Stimulated activated CD8-positive, alpha-beta memory T cell treated with anti-CD3 and anti-CD28 coated beads, Interleukin-12 subunit alpha, Interleukin-12 subunit beta, amount 100 ng/mL, for 1 hour (primary cell): ENCODE measurements at regions not wholly inside any gene's neighbourhood (a gene's known extent, or its start where the extent isn't known, plus 50 kb on each side); places are given as distances from the start of the nearest gene placed in this dataset.
"Not testable (repeated sequence)": the region's sequence is repeated elsewhere in the genome, so short reads cannot be mapped to it uniquely, and the experiment has no call there.

Source experiments
- DNase-seq: peaks from one replicate; pipeline ENCODE4 v3.0.0-alpha.2; 2020; ENCODE audit warnings: low read depth

- not testable (repeated sequence) for DNase-seq
These were observed 117.7 kb upstream of the ETV3 start for GRCh38 chr1:157255891-157256290.

- not testable (repeated sequence) for DNase-seq
These were observed 116.0 kb upstream of the ETV3 start for GRCh38 chr1:157254183-157254582.

DNA sequence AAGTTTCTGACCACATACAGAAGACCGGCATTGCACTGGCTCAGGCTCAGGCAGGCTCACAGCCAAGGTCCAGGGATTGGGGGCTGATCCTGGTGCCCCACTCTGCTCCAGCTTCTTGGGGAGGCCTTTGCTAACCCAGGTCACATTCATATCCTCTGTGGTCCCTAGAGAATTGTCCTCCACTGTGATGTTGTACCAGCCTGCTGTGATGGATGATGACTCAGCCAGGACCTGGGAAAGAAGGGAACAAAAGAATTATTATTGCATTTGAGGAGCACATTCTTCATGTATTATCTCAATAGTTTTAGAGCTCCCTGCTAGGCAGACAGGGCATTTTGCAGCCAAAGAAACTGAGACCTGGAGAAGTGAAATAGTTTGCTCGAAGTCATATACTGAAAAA, 114.3 kb upstream of the ETV3 start:
- DNase-seq = no peak

DNA sequence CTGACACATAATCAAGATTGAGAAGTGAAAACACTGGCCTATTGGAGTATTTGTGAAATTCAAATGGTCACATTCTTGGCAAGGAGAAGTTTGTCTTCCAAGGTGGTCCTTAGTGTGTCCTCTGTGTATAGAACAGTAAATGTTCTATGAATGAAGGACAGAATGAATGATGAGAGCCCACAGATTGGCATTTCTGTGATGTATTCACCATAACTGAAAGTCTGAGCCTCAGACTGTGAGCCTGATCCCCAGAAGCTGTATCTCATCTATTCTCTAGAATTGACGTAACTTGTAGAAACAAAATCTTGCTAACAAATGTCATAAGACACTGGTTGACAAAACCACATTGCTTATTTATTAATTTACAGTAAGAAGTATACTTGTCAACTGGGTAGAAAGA, 111.5 kb upstream of the ETV3 start:
- no peak for DNase-seq

GRCh38 chr1:157249326-157249725, 111.1 kb upstream of the ETV3 start:
- DNase-seq = no peak

GRCh38 chr1:157247764-157248049, 109.5 kb upstream of the ETV3 start:
- not testable (repeated sequence) for DNase-seq

DNA sequence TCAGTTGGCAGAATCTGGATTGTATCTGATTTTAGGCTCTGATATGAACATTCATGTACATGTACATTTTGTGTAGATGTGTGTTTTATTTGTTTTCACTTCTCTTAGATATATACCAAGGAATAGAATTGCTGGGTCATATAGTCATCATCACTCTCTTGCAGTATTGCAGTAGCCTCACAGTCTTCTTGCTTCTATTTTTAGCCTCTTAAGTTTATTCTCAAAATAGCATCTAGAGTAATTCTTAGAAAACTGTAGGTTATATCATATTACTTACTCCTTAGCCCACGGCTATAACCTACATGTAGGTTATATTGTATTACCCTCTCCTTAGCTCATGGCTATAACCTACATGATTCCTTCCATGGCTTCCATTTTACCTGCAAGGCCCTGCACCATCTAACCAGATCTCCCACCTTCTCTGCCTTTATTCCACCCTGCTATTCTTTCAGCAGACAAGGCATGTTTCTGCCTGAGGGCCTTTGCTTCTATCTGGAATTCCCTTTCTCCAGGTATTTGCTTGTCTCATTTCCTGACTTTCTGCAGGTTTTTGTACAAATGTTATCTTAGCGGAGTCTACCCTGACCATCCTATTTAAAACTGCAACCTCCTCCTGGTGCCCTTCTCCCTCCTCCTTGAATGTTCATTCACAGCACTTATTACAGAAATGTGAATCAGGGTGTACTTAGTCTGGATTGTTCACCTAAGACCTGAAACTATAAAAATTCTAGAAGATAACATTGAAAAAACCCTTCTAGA, 109.0 kb upstream of the ETV3 start:
- no peak for DNase-seq

- DNase-seq = no peak
These were observed 107.6 kb upstream of the ETV3 start for GRCh38 chr1:157245823-157246222.

DNA sequence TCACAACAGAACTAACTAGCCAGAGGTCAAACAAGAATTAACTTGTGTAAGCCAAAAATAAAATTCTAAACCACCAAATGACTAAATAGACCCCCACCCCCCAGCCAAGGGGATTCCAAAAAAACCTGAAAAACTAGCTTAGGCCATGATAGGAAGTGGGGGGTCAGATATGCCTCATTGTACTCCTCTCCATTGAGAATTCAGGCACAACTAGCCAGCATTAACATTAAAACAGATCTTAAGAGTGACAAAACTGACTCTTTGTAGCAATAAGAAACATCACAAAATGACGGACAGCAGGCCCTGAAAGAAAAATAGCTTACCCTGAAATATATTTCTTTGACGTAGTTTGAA, 103.0 kb upstream of the ETV3 start:
- no peak for DNase-seq

DNA sequence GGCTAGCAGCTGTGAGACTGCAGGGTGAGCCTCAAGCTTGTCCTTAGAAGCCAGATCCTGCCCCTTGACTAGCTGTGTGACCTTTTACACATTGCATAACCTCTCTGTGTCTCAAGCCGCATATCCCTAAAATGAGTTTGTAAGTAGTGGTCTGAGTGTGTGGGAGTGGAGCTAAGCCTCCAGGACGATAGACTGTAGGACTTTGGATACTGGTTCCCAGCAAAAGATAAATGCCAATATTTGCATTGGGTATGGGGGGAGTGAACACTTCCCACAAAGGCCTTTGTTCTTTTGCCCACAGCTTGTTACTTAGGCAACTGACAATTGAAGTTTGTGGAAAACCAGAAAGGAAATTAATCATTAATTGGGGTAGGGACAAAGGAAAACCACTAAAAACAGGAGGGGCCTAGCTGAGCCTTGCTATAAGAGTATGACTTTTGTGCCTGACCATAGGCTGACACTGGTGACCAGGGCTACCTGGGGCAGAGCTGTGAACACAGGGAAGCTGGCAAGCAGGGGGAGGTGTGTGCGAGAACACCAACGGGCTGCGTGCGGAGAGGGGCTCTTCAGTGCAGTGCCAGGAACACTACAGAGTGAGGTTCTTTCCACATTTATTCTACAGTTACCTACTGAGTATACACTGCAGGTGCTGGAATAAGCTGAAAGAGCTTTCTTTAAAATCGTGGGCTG, 102.4 kb upstream of the ETV3 start:
- no peak for DNase-seq

DNA sequence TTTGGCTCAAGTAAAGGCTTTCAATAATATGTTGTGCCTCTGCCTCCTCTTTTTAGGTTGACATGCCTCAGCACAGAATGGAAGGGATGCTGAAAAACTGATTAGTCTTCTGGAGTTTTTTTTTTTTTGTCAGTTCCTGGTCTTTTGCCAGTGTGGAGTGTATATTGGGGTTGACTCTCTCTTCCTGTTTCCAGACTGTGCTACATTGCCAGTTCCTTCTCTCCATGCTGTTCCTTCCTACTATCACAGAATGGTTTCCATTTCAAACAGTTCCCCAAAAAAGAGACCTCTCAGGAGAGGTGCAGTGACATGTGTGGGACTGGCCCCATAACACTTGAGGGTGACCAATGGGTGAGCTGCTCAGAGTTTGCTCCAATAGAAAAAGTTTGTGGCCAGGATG, 101.7 kb upstream of the ETV3 start:
- no peak for DNase-seq

GRCh38 chr1:157238585-157238984, 100.4 kb upstream of the ETV3 start:
- DNase-seq = no peak

GRCh38 chr1:157237981-157238380, 99.8 kb upstream of the ETV3 start:
- DNase-seq = no peak

- DNase-seq = no peak
These were observed 99.3 kb upstream of the ETV3 start for GRCh38 chr1:157237522-157237921.

DNA sequence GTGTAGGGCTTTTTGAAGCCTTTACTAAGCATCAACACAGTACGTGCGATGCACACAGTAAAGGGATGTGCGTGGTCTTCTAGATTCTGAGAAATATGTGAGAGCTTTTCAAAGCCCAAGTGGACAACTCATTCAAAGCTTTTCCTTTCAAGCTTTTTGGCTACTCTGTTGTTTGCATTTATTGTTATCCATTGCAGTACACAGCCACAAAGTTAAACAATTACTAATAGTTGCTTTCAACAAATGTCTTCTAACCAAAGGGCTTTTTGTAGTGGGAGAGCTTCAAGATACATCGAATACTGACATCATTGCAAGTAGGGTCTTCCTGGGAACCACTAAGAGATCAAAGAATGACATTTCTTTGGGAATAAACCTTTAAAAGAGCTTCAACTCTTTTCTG, 97.9 kb upstream of the ETV3 start:
- DNase-seq = no peak

GRCh38 chr1:157235307-157235706, 97.1 kb upstream of the ETV3 start:
- DNase-seq = no peak

DNA sequence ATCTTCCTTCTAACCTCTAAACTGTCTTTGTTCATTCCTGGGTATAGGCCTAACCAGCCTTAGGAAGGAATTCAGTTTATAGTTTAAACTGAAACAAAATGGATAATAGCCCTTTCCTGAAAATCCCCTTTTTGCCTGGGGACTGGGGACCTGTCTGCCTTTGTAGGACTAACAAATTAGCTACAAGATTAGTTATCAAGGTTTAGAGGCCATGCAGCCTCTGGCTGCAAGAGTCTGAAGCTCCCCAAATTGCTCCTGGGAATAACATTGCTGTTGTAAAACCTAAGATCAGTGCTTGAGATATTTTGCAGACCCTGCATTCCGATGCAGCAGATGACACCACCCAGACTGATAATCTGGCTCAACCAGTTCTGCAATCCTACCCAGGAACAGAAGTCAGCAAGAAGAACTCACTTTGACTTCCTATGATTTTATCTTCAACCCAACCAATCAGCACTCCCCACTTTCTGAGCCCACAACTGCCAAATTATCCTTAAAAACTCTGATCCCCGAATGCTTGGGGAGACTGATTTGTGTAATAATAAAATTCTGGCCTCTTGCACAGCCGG, 96.6 kb upstream of the ETV3 start:
- no peak for DNase-seq

DNA sequence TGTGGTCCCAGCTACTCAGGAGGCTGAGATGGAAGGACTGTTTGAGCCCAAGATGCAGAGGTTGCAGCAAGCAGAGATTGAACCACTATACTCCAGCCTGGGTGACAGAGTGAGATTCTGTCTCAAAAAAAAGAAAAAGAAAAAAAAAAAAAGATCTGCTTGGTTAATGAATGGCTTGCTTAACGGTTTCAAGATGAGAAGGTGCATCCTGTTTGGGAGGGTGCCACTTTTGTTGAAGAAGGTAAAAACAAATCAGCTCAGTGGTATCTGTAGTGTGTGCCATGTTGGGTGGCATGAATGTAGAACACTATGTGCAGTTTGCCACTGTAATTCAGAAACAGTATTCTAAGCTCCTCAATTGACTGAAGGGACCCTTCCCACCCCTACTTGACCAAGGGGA, 94.9 kb upstream of the ETV3 start:
- DNase-seq = no peak

- DNase-seq = no peak
These were observed 93.8 kb upstream of the ETV3 start for GRCh38 chr1:157231846-157232525.

DNA sequence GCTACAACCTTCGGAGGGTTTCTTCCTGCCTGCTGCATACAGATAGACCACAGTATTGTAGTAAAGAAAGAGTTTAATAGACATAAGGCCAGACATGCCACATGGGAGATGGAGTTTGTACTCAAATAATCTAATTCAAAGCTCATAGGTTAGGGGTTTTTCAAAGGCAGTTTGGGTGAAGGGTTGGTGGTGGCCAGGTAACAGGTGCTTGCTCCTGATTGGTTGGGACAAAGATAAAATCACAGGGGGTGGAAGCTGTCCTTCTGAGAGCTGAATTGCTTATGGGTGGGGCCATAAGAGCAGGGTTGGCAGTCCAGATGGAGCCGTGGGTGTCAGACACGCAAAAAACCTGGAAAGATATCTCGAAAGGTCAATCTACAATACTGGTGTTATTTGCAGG, 92.3 kb upstream of the ETV3 start:
- DNase-seq = no peak

DNA sequence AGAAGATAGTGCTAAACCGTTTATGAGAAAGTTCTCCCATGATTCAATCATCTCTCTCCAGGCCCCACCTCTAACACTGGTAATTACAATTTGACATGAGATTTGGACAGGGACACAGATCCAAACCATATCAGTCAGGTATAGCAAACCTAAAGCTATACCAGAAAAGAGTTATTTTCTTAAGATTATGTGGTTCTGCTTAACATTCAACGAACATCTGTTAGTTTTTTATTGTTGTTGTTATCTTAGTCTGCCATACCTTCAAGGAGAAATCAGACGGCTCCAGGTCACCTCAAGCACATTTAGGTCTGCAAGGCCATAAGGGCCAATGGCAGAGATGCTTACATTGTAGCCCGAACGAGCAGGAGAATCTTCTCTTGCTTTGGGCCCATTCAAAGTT, 89.5 kb upstream of the ETV3 start:
- no peak for DNase-seq

- DNase-seq = no peak
These were observed 88.5 kb upstream of the ETV3 start for GRCh38 chr1:157226739-157227138.

GRCh38 chr1:157219600-157219999, 81.4 kb upstream of the ETV3 start:
- no peak for DNase-seq
